Activated B cell treated with CpG ODN at 0.5 μM for 24 hours (primary cell): ENCODE measurements at regions not wholly inside any gene's neighbourhood (a gene's known extent, or its start where the extent isn't known, plus 50 kb on each side); places are given as distances from the start of the nearest gene placed in this dataset.

ENCODE experiments used
- ATAC-seq: fragments of 200-7000 bp; cut with Tn5 transposase; one replicate; pipeline ENCODE4 v1.10.0; 2021; ENCODE audit warnings: low read depth, mild to moderate bottlenecking, moderate library complexity
- CTCF ChIA-PET: fragments of 350-600 bp; sonication (Branson Sonifier 250); formaldehyde crosslinking; loops from one replicate; lab custom pipeline; 2021; ENCODE audit warnings: antibody characterized with exemption; lab: Charles Lee
- POLR2A ChIA-PET: fragments of 350-600 bp; sonication (Branson Sonifier 250); formaldehyde crosslinking; loops from one replicate; lab custom pipeline; 2021; ENCODE audit warnings: antibody characterized with exemption; lab: Charles Lee
- DNase-seq: peaks from one replicate; pipeline ENCODE4 v3.0.0; 2022
- H3K27ac Mint-ChIP-seq: one replicate; pipeline ENCODE4 v1.8.0; 2020; ENCODE audit warnings: mixed read lengths
- H3K27me3 Mint-ChIP-seq: one replicate; pipeline ENCODE4 v1.8.0; 2021; ENCODE audit warnings: mixed read lengths
- H3K36me3 Mint-ChIP-seq: one replicate; pipeline ENCODE4 v1.8.0; 2021; ENCODE audit warnings: low read depth, mixed read lengths
- H3K4me1 Mint-ChIP-seq: one replicate; pipeline ENCODE4 v1.8.0; 2021; ENCODE audit warnings: mixed read lengths
- H3K4me3 Mint-ChIP-seq: one replicate; pipeline ENCODE4 v1.8.0; 2020; ENCODE audit warnings: mild to moderate bottlenecking, mixed read lengths
- H3K9me3 Mint-ChIP-seq: one replicate; pipeline ENCODE4 v1.8.0; 2020; ENCODE audit warnings: mixed read lengths
- intact Hi-C: fragments of 100-400 bp; cut with micrococcal nuclease; formaldehyde crosslinking; loops from one replicate; pipeline ENCODE4 v1.15.1; 2024
- TF ChIP-seq, protein P1 (sequence below): fragments of 200-600 bp; IDR thresholded peaks from one replicate; pipeline ENCODE4 v1.8.0; 2022; ENCODE audit warnings: antibody characterized with exemption, mild to moderate bottlenecking

DNA sequence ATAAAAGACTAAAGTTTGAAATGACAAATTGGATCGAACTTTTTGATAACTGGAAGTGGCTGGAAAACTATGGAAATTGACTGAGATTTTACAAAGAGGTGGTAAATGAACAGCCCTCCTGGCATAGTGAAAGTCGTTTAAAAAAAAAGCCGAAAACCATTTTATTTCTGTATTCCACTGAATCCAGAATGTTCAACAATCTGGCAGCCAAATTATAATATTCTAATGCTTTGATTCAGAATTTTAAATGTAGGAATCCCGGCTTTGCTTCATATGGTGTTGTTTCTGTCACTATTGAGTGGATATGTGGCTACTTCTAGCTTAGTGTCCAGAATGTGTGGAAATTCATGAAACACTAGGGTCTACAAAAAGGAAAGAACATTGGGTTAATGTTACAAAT lies 208.9 kb upstream of the DCBLD2 start:
- TF ChIP-seq, protein P1, sequence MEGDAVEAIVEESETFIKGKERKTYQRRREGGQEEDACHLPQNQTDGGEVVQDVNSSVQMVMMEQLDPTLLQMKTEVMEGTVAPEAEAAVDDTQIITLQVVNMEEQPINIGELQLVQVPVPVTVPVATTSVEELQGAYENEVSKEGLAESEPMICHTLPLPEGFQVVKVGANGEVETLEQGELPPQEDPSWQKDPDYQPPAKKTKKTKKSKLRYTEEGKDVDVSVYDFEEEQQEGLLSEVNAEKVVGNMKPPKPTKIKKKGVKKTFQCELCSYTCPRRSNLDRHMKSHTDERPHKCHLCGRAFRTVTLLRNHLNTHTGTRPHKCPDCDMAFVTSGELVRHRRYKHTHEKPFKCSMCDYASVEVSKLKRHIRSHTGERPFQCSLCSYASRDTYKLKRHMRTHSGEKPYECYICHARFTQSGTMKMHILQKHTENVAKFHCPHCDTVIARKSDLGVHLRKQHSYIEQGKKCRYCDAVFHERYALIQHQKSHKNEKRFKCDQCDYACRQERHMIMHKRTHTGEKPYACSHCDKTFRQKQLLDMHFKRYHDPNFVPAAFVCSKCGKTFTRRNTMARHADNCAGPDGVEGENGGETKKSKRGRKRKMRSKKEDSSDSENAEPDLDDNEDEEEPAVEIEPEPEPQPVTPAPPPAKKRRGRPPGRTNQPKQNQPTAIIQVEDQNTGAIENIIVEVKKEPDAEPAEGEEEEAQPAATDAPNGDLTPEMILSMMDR, result no peak
- DNase-seq (no peak), ATAC-seq (no peak)
- Mint-ChIP-seq H3K4me3 (no peak overlapping the region), H3K27me3 (no peaks in the 10 kb centered on the region), H3K4me1 (no peaks in the 10 kb centered on the region), H3K9me3 (no peaks in the 10 kb centered on the region), H3K27ac (no peak overlapping the region), H3K36me3 (no peaks in the 10 kb centered on the region)
- intact Hi-C loops, result no loop called here
- ChIA-PET POLR2A (no interaction called here), CTCF (no interaction called here)

DNA sequence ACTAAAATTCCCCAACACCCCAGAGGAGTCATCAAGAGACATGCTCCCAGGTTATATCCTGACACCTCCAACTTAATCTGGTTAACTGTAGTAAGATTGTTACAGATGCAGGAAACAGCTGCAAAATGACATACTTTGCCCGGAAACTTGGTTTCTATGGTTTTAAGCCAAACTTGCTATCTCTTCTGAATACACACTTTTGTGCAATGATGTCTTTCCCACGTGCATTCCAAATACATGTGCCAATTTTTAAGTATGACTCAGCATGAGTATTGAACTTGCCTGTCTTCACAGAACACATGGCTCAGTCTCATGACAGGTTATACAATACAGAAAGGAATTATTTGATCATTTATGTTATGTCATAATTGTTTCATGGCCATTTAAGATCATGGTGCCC lies 207.0 kb upstream of the DCBLD2 start:
- POLR2A ChIA-PET, result no interaction called here

DNA sequence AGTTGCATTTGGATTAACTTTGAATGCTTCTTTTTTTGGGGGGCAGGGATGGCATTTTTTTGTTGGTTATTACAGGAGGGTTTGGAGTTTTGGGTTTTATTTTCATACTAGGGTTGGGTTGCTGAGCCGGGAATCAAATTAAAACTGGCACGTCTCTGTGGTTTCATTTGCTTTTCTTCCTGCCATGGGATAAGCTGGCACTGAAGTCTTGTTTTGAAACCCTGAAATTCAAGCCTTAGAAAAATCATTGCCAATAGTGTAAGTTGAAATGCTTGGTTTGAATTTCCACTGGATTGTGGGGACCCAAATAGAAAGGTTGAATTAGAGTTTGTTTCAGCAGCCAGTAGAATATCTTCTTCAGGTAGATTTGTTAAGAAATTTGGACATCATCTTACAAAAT lies 193.1 kb upstream of the DCBLD2 start:
- no peaks in the 10 kb centered on the region for H3K36me3 Mint-ChIP-seq
- no peaks in the 10 kb centered on the region for H3K9me3 Mint-ChIP-seq
- H3K27me3 Mint-ChIP-seq, result no peaks in the 10 kb centered on the region
- H3K4me3 Mint-ChIP-seq, result no peak overlapping the region
- ATAC-seq, result no peak
- no peaks in the 10 kb centered on the region for H3K4me1 Mint-ChIP-seq
- TF ChIP-seq, protein P1, result no peak
- DNase-seq, result no peak
- intact Hi-C loops, result no loop called here
- no peak overlapping the region for H3K27ac Mint-ChIP-seq
- ChIA-PET POLR2A (no interaction called here), CTCF (no interaction called here)

More for the DNA sequence above, 207.0 kb upstream of the DCBLD2 start:
- H3K27ac Mint-ChIP-seq, result no peak overlapping the region
- H3K4me3 Mint-ChIP-seq, result no peak overlapping the region
- H3K9me3 Mint-ChIP-seq, result no peaks in the 10 kb centered on the region
- H3K4me1 Mint-ChIP-seq, result no peaks in the 10 kb centered on the region
- no peaks in the 10 kb centered on the region for H3K27me3 Mint-ChIP-seq
- intact Hi-C loops, result no loop called here
- H3K36me3 Mint-ChIP-seq, result no peaks in the 10 kb centered on the region
- TF ChIP-seq, protein P1, result no peak
- CTCF ChIA-PET, result no interaction called here
- no peak for DNase-seq
- no peak for ATAC-seq

DNA sequence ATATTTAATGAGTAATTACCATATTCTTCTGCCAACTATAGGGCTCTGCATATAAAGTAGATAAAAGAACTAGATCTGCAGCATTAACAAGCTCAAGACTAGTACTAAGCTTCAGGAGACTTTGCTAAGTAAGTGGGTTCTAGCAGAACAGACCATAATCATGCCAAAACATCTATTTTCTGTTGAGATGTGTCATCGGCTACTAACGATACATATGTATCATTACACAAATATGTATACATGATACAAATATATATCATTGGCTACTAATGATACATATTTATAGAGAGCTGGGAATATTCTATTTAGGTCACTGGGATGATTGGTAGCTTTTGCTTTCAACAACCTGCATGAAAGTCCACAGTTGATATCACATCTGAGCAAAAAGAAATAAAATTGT lies 185.8 kb upstream of the DCBLD2 start:
- ATAC-seq, result no peak
- intact Hi-C loops, result no loop called here
- DNase-seq, result no peak
- ChIA-PET POLR2A (no interaction called here), CTCF (no interaction called here)
- Mint-ChIP-seq H3K9me3 (no peaks in the 10 kb centered on the region), H3K4me1 (no peaks in the 10 kb centered on the region), H3K27ac (no peak overlapping the region), H3K36me3 (no peaks in the 10 kb centered on the region), H3K27me3 (no peaks in the 10 kb centered on the region), H3K4me3 (no peak overlapping the region)
- TF ChIP-seq, protein P1, result no peak

DNA sequence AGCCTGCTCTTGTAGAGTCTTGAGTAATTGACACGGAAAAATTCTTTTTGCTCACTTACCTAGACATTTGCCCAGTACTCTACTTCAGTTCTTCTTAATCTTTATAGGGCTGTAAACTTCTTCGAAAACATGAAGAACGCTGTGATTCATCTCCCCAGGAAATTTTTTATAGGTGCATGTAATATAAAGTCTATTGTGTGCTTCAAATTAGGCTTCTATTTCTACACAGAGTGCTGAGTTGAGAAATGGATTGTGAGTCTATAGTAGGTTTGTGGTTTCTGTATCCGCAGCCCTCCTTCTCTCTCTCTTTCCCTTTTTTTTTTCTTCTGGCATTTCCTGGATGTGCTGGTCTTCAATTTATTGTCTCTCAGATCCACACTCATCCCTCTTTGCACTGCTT lies 183.3 kb upstream of the DCBLD2 start:
- no peaks in the 10 kb centered on the region for H3K9me3 Mint-ChIP-seq
- H3K27me3 Mint-ChIP-seq, result peaks cover 2% of the 10 kb centered on the region
- ChIA-PET POLR2A (no interaction called here), CTCF (no interaction called here)
- no peaks in the 10 kb centered on the region for H3K36me3 Mint-ChIP-seq
- no peaks in the 10 kb centered on the region for H3K4me1 Mint-ChIP-seq
- TF ChIP-seq, protein P1, result no peak
- ATAC-seq (no peak), DNase-seq (no peak)
- intact Hi-C loops, result no loop called here
- H3K4me3 Mint-ChIP-seq, result no peak overlapping the region
- H3K27ac Mint-ChIP-seq, result no peak overlapping the region
